ENCODE measurements at regions not wholly inside any gene's neighbourhood (a gene's known extent, or its start where the extent isn't known, plus 50 kb on each side); places are given as distances from the start of the nearest gene placed in this dataset.

DNA sequence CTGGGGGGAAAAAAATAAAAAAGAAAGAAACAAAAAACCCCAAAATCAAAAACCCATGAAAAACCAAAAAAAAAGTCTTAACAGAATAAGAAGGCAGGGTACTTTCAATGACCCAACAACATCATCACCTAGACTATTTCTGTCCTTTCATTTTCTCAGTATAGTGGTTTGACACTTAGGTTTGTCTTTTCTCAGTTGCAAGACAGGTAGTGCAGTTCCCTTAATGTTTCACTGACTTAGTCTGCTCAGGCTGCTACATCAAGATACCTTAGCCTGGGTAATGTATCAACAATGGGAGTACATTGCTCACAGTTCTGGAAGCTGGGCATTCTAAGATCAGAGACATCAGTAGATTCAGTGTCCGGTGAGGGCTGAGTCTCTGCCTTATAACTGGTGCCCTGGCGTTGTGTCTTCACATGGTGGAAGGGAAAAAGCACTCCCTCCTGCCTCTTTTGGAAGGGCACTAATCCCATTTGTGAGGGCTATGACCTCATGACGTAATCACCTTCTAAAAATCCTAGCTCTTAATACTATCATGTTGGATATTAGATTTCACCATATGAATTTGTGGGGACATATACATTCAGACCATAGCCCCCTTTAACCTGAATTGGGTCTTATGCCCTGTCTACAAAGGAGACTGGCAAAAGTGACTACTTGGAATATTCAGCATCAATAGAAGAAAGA, 362.3 kb upstream of the RBFOX1 start:
- TF ChIP-seq, protein P1, sequence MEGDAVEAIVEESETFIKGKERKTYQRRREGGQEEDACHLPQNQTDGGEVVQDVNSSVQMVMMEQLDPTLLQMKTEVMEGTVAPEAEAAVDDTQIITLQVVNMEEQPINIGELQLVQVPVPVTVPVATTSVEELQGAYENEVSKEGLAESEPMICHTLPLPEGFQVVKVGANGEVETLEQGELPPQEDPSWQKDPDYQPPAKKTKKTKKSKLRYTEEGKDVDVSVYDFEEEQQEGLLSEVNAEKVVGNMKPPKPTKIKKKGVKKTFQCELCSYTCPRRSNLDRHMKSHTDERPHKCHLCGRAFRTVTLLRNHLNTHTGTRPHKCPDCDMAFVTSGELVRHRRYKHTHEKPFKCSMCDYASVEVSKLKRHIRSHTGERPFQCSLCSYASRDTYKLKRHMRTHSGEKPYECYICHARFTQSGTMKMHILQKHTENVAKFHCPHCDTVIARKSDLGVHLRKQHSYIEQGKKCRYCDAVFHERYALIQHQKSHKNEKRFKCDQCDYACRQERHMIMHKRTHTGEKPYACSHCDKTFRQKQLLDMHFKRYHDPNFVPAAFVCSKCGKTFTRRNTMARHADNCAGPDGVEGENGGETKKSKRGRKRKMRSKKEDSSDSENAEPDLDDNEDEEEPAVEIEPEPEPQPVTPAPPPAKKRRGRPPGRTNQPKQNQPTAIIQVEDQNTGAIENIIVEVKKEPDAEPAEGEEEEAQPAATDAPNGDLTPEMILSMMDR (IDR thresholded peaks at IDR 0.05; ENCODE audit: extremely low read depth, missing control alignments) = no peak
- DNase-seq (ENCODE audit: low spot score) = no peak

DNA sequence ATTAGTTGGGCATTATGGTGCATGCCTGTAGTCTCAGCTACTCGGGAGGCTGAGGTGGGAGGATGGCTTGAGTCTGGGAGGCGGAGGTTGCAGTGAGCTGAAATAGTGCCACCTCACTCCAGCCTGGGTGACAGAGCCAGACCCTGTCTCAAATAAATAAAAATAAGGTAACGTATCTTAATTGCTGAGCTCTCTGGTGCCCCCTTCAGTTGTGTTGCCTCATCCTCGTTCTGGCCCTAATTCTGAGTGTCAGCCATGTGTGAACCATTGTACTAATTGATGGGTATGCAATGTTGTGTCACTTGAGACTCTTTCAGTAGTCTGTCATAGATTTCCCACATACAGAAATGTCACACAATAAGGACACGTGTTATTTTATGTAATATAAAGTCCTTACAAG, 363.1 kb upstream of the RBFOX1 start:
- DNase-seq (ENCODE audit: low spot score) = no peak
- TF ChIP-seq, protein P1 (IDR thresholded peaks at IDR 0.05; ENCODE audit: extremely low read depth, missing control alignments) = no peak

DNA sequence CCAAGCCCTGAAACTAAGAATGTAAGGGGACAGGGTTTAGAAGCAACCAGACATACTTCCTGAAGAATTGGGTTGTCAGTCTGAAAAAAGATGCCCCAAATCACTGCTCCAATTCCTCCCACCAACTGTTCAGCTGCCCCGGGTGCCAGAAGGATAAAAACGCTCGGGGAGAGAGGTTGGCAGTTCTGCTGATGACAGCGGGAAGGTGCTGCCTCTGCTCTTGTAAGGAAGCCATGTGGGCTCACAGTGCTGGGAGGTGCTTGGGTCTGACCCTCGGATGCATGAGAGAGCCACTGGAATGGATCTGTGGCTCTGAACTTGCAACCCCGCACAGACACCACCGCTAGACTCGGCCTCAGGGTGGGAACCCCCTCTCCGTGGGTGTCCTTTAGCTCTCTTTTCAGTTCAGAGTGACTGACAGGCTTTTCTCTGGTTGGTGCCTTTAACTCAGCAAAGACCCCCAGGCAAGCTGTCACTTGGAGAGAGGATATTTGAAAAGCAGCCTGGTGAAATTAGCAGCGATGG, 364.8 kb upstream of the RBFOX1 start:
- no peak for DNase-seq (ENCODE audit: low spot score)
- TF ChIP-seq, protein P1 (IDR thresholded peaks at IDR 0.05; ENCODE audit: extremely low read depth, missing control alignments) = no peak

DNA sequence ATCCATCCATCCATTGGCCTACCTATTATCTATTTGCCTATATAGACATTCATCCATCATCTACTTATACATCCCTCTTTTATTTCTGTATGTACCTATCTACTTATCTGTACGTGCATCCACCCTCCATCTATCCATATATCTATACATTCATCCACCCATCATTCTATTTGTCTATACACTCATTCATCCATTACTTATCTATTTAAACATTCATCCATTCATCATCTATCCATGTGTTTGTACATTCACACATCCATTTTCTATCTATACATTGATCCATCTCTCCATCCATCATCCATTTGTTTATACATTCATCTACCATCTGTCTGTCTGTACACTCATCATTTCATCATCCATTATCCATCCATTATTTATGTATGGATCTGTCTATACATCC, 365.7 kb upstream of the RBFOX1 start:
- TF ChIP-seq, protein P1 (IDR thresholded peaks at IDR 0.05; ENCODE audit: extremely low read depth, missing control alignments) = no peak
- no peak for DNase-seq (ENCODE audit: low spot score)

DNA sequence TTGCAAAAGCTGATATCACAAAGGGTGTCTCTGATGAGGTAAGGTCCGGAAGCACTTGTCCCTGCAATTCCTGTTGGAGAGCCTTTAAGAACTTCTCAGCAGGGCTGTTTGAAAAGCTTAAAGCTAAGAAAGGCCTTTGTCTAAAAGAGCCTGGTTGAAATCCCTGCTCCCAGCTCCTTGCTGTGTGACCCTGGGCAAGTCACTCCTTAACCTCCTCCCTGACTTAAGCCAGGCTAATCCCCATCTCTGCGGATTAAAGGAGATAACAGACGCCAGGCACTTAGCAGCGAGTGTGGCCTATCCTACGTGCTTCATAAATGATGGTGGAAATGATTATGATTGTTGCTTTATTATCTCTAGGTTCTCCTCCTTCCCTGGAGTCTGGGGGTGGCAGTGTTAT, 368.0 kb upstream of the RBFOX1 start:
- no peak for DNase-seq (ENCODE audit: low spot score)
- TF ChIP-seq, protein P1 (IDR thresholded peaks at IDR 0.05; ENCODE audit: extremely low read depth, missing control alignments) = no peak

DNA sequence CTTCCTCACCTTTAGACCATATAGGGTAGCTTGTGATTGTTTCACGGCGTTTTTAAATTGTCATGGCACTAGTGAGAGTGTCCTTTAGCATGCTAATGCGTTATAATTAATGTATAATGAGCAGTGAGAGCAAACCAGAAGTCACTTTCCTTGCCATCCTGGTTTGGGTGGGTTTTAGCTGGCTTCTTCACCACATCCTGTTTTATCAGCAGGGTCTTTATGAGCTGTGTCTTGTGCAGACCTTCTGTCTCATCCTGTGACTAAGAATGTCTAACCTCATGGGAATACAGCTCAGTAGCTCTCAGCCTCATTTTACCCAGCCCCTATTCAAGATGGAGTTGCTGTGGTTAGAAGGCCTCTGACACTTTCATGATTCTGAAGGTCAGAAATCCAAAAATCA, 370.9 kb upstream of the RBFOX1 start:
- TF ChIP-seq, protein P1 (IDR thresholded peaks at IDR 0.05; ENCODE audit: extremely low read depth, missing control alignments) = no peak

DNA sequence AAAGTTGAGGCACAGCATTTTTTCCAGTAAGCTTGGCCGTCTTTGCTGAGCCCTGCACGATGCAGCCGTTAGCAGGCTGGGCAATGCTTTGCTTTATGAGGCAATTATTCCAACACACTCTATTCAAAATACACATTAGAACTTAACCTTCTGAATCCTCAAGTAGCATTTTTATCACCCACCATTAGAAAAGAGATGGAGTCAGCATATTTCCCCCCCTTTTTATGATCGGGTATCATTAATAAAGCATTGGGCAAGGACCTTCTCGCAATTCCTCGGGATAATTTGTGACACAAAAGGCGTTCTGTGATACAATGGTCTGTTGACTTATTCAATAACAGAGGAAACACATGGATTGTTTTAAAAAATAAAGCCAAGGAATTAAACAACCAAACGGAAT, 374.5 kb upstream of the RBFOX1 start:
- DNase-seq (ENCODE audit: low spot score) = no peak
- TF ChIP-seq, protein P1 (IDR thresholded peaks at IDR 0.05; ENCODE audit: extremely low read depth, missing control alignments) = no peak

More for the DNA sequence above, 370.9 kb upstream of the RBFOX1 start:
- no peak for DNase-seq (ENCODE audit: low spot score)

Data from GM20000 (cell line).